ENCODE measurements at regions not wholly inside any gene's neighbourhood (a gene's known extent, or its start where the extent isn't known, plus 50 kb on each side); places are given as distances from the start of the nearest gene placed in this dataset.

- no peak for TF ChIP-seq SNAI2 (CRISPR knock-in tag; IDR thresholded peaks at IDR 0.05)
- TF ChIP-seq PPARA (CRISPR knock-in tag; IDR thresholded peaks at IDR 0.05; ENCODE audit: borderline replicate concordance) = no peak
- TF ChIP-seq ZNF70 (CRISPR knock-in tag; IDR thresholded peaks at IDR 0.05) = no peak
- no peak for TF ChIP-seq ARNTL (CRISPR knock-in tag; IDR thresholded peaks at IDR 0.05; ENCODE audit: borderline replicate concordance, low read depth)
- TF ChIP-seq CSRNP3 (CRISPR knock-in tag; IDR thresholded peaks at IDR 0.05) = no peak
- TF ChIP-seq RARB (CRISPR knock-in tag; IDR thresholded peaks at IDR 0.05) = no peak
- no peak for TF ChIP-seq ZNF565 (CRISPR knock-in tag; conservative IDR thresholded peaks at IDR 0.05; ENCODE audit: low read depth)
- no peak for TF ChIP-seq OSR1 (CRISPR knock-in tag; IDR thresholded peaks at IDR 0.05)
- TF ChIP-seq BACH2 (CRISPR knock-in tag; IDR thresholded peaks at IDR 0.05; ENCODE audit: borderline replicate concordance) = no peak
- no peak for TF ChIP-seq TOX (CRISPR knock-in tag; IDR thresholded peaks at IDR 0.05; ENCODE audit: borderline replicate concordance)
- no peak for TF ChIP-seq PATZ1 (CRISPR knock-in tag; IDR thresholded peaks at IDR 0.05; ENCODE audit: borderline replicate concordance)
- no peak for TF ChIP-seq ZC3H10 (CRISPR knock-in tag; IDR thresholded peaks at IDR 0.05)
- TF ChIP-seq, protein P1, sequence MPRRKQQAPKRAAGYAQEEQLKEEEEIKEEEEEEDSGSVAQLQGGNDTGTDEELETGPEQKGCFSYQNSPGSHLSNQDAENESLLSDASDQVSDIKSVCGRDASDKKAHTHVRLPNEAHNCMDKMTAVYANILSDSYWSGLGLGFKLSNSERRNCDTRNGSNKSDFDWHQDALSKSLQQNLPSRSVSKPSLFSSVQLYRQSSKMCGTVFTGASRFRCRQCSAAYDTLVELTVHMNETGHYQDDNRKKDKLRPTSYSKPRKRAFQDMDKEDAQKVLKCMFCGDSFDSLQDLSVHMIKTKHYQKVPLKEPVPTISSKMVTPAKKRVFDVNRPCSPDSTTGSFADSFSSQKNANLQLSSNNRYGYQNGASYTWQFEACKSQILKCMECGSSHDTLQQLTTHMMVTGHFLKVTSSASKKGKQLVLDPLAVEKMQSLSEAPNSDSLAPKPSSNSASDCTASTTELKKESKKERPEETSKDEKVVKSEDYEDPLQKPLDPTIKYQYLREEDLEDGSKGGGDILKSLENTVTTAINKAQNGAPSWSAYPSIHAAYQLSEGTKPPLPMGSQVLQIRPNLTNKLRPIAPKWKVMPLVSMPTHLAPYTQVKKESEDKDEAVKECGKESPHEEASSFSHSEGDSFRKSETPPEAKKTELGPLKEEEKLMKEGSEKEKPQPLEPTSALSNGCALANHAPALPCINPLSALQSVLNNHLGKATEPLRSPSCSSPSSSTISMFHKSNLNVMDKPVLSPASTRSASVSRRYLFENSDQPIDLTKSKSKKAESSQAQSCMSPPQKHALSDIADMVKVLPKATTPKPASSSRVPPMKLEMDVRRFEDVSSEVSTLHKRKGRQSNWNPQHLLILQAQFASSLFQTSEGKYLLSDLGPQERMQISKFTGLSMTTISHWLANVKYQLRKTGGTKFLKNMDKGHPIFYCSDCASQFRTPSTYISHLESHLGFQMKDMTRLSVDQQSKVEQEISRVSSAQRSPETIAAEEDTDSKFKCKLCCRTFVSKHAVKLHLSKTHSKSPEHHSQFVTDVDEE (CRISPR knock-in tag; IDR thresholded peaks at IDR 0.05) = no peak
- TF ChIP-seq TCF4 (CRISPR knock-in tag; IDR thresholded peaks at IDR 0.05; ENCODE audit: borderline replicate concordance) = no peak
- TF ChIP-seq ZFP3 (CRISPR knock-in tag; IDR thresholded peaks at IDR 0.05) = no peak
- no peak for TF ChIP-seq CREB5 (CRISPR knock-in tag; IDR thresholded peaks at IDR 0.05; ENCODE audit: low read depth)
- no peak for TF ChIP-seq POU6F1 (CRISPR knock-in tag; IDR thresholded peaks at IDR 0.05; ENCODE audit: borderline replicate concordance, low read depth)
- no peak for ATAC-seq
Observed at GRCh38 chr3:106327696-106328025, 458.8 kb upstream of the CBLB start.

DNA sequence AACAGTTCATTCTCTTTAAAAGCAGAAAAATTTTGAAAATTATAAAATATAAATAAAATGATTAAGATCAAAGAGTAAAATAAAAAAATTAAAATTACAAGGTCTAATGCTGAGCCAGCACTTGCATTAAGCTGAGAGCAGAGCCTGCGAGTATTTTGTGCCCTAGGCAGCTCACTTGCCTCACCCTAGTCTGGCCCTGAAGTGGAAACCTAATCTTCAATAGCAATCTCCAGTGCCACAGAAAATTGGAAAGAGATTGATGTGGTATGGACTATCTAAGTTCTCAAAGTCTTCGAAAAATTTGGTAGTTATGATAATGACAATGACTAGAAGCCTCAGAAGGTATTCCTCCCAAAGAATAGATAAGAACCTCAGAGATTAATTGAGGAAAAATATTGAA, 459.4 kb upstream of the CBLB start:
- no peak for TF ChIP-seq ZFP3 (CRISPR knock-in tag; IDR thresholded peaks at IDR 0.05)

DNA sequence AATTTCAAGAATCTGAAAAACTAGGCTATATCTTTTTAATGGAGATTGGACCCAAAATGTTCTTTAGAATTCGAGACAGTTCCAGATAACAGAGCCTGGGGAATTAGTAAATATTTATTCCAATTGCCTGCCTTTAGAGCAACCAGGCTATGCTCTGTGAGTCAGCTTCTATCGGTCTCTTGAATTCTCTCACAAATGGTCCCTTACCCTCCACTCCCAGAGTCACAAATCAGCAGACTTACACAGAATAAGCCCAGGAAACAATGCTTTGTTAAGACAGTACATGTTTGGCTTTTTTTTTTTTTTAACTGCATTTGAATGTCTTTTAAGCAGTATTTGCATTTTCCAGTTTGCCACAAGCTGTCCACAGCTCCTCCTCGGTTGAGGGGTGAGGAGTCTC, 460.7 kb upstream of the CBLB start:
- no peak for ATAC-seq
- TF ChIP-seq ZNF565 (CRISPR knock-in tag; conservative IDR thresholded peaks at IDR 0.05; ENCODE audit: low read depth) = no peak
- no peak for TF ChIP-seq ISL1 (CRISPR knock-in tag; IDR thresholded peaks at IDR 0.05)
- TF ChIP-seq ZC3H10 (CRISPR knock-in tag; IDR thresholded peaks at IDR 0.05) = no peak
- no peak for TF ChIP-seq SNAI2 (CRISPR knock-in tag; IDR thresholded peaks at IDR 0.05)
- TF ChIP-seq PPARA (CRISPR knock-in tag; IDR thresholded peaks at IDR 0.05; ENCODE audit: borderline replicate concordance) = no peak
- no peak for TF ChIP-seq BACH2 (CRISPR knock-in tag; IDR thresholded peaks at IDR 0.05; ENCODE audit: borderline replicate concordance)
- no peak for TF ChIP-seq RARB (CRISPR knock-in tag; IDR thresholded peaks at IDR 0.05)
- no peak for TF ChIP-seq CSRNP3 (CRISPR knock-in tag; IDR thresholded peaks at IDR 0.05)
- TF ChIP-seq ZFP3 (CRISPR knock-in tag; IDR thresholded peaks at IDR 0.05) = no peak
- no peak for TF ChIP-seq ZNF8 (CRISPR knock-in tag; IDR thresholded peaks at IDR 0.05)
- TF ChIP-seq GLIS3 (CRISPR knock-in tag; IDR thresholded peaks at IDR 0.05) = no peak

More for the DNA sequence above, 459.4 kb upstream of the CBLB start:
- no peak for ATAC-seq

Measured in SK-N-SH treated with all-trans-retinoic acid at 6 μM for 48 hours (cell line).